Dendritic cell treated with granulocyte-macrophage colony-stimulating factor and Interleukin-4, amounts not matched to agents 40 ng/mL and 50 ng/mL, for 4 days (primary cell): ENCODE measurements at regions not wholly inside any gene's neighbourhood (a gene's known extent, or its start where the extent isn't known, plus 50 kb on each side); places are given as distances from the start of the nearest gene placed in this dataset.
"Not testable (repeated sequence)": the region's sequence is repeated elsewhere in the genome, so short reads cannot be mapped to it uniquely, and the experiment has no call there.

Experiments
- H3K27ac Mint-ChIP-seq: one replicate; pipeline ENCODE4 v1.8.0; 2022; ENCODE audit warnings: mild to moderate bottlenecking, mixed read lengths
- H3K27me3 Mint-ChIP-seq: one replicate; pipeline ENCODE4 v1.8.0; 2022; ENCODE audit warnings: mild to moderate bottlenecking, mixed read lengths
- H3K36me3 Mint-ChIP-seq: one replicate; pipeline ENCODE4 v1.8.0; 2022; ENCODE audit warnings: low read depth, mixed read lengths
- H3K4me1 Mint-ChIP-seq: one replicate; pipeline ENCODE4 v1.8.0; 2022; ENCODE audit warnings: low read depth, mixed read lengths
- H3K4me3 Mint-ChIP-seq: one replicate; pipeline ENCODE4 v1.8.0; 2022; ENCODE audit warnings: mild to moderate bottlenecking, moderate library complexity, mixed read lengths
- H3K9me3 Mint-ChIP-seq: one replicate; pipeline ENCODE4 v1.8.0; 2022; ENCODE audit warnings: mixed read lengths
- intact Hi-C: fragments of 100-400 bp; cut with micrococcal nuclease; formaldehyde crosslinking; loops from one replicate; pipeline ENCODE4 v1.15.0; 2022

GRCh38 chr7:92942706-92943105 lies 106.3 kb upstream of the CDK6 start:
- H3K4me3 Mint-ChIP-seq, H3K4me1 Mint-ChIP-seq, H3K27ac Mint-ChIP-seq, intact Hi-C loops, H3K36me3 Mint-ChIP-seq, H3K27me3 Mint-ChIP-seq: not testable (repeated sequence)
- peaks cover 41% of the 10 kb centered on the region for H3K9me3 Mint-ChIP-seq

GRCh38 chr7:92939666-92940360 lies 103.4 kb upstream of the CDK6 start:
- intact Hi-C loops: no loop called here
- peaks cover 41% of the 10 kb centered on the region for H3K9me3 Mint-ChIP-seq

GRCh38 chr7:92934096-92934495 lies 97.7 kb upstream of the CDK6 start:
- Mint-ChIP-seq H3K4me1 (no peaks in the 10 kb centered on the region), H3K27ac (no peak overlapping the region), H3K36me3 (no peaks in the 10 kb centered on the region), H3K4me3 (no peak overlapping the region), H3K9me3 (peaks cover 38% of the 10 kb centered on the region), H3K27me3 (no peaks in the 10 kb centered on the region)
- intact Hi-C loops: no loop called here

More at GRCh38 chr7:92939666-92940360, 103.4 kb upstream of the CDK6 start:
- Mint-ChIP-seq H3K27ac (no peak overlapping the region), H3K4me1 (no peaks in the 10 kb centered on the region), H3K27me3 (no peaks in the 10 kb centered on the region), H3K4me3 (no peak overlapping the region), H3K36me3 (no peaks in the 10 kb centered on the region)

GRCh38 chr7:92932450-92932849 lies 96.1 kb upstream of the CDK6 start:
- Mint-ChIP-seq H3K4me1 (no peaks in the 10 kb centered on the region), H3K4me3 (no peak overlapping the region), H3K27me3 (no peaks in the 10 kb centered on the region), H3K27ac (no peak overlapping the region), H3K36me3 (no peaks in the 10 kb centered on the region), H3K9me3 (peaks cover 32% of the 10 kb centered on the region)
- intact Hi-C loops: no loop called here

GRCh38 chr7:92930404-92930803 lies 94.0 kb upstream of the CDK6 start:
- Mint-ChIP-seq H3K4me1 (no peaks in the 10 kb centered on the region), H3K4me3 (no peak overlapping the region), H3K27me3 (no peaks in the 10 kb centered on the region), H3K27ac (no peak overlapping the region), H3K9me3 (peaks cover 42% of the 10 kb centered on the region), H3K36me3 (no peaks in the 10 kb centered on the region)
- intact Hi-C loops: no loop called here

GRCh38 chr7:92926697-92927044 lies 90.3 kb upstream of the CDK6 start:
- Mint-ChIP-seq H3K27me3 (no peaks in the 10 kb centered on the region), H3K27ac (no peak overlapping the region), H3K4me1 (no peaks in the 10 kb centered on the region), H3K9me3 (peaks cover 54% of the 10 kb centered on the region), H3K36me3 (no peaks in the 10 kb centered on the region), H3K4me3 (no peak overlapping the region)
- intact Hi-C loops: no loop called here

- no peaks in the 10 kb centered on the region for H3K4me1 Mint-ChIP-seq
- no peak overlapping the region for H3K27ac Mint-ChIP-seq
- no peaks in the 10 kb centered on the region for H3K27me3 Mint-ChIP-seq
- no peak overlapping the region for H3K4me3 Mint-ChIP-seq
- no peaks in the 10 kb centered on the region for H3K36me3 Mint-ChIP-seq
- intact Hi-C loops: no loop called here
- peaks cover 53% of the 10 kb centered on the region for H3K9me3 Mint-ChIP-seq
Observed at GRCh38 chr7:92925876-92926696, 89.7 kb upstream of the CDK6 start.

GRCh38 chr7:92924800-92925199 lies 88.4 kb upstream of the CDK6 start:
- H3K4me3 Mint-ChIP-seq: no peak overlapping the region
- no peak overlapping the region for H3K27ac Mint-ChIP-seq
- peaks cover 40% of the 10 kb centered on the region for H3K9me3 Mint-ChIP-seq
- intact Hi-C loops: no loop called here
- no peaks in the 10 kb centered on the region for H3K4me1 Mint-ChIP-seq
- no peaks in the 10 kb centered on the region for H3K27me3 Mint-ChIP-seq
- no peaks in the 10 kb centered on the region for H3K36me3 Mint-ChIP-seq

- intact Hi-C loops: no loop called here
- Mint-ChIP-seq H3K4me3 (no peak overlapping the region), H3K27me3 (no peaks in the 10 kb centered on the region), H3K36me3 (no peaks in the 10 kb centered on the region), H3K4me1 (no peaks in the 10 kb centered on the region), H3K9me3 (no peaks in the 10 kb centered on the region), H3K27ac (no peak overlapping the region)
Observed at GRCh38 chr7:92917230-92917629, 80.9 kb upstream of the CDK6 start.

GRCh38 chr7:92916770-92917224 lies 80.4 kb upstream of the CDK6 start:
- Mint-ChIP-seq H3K36me3 (no peaks in the 10 kb centered on the region), H3K27ac (no peak overlapping the region), H3K4me3 (no peak overlapping the region), H3K27me3 (no peaks in the 10 kb centered on the region), H3K4me1 (no peaks in the 10 kb centered on the region), H3K9me3 (no peaks in the 10 kb centered on the region)
- intact Hi-C loops: no loop called here

GRCh38 chr7:92915348-92915747 lies 79.0 kb upstream of the CDK6 start:
- Mint-ChIP-seq H3K4me1 (no peaks in the 10 kb centered on the region), H3K36me3 (no peaks in the 10 kb centered on the region)

GRCh38 chr7:92914645-92915044 lies 78.3 kb upstream of the CDK6 start:
- H3K27me3 Mint-ChIP-seq: no peaks in the 10 kb centered on the region

More at GRCh38 chr7:92915348-92915747, 79.0 kb upstream of the CDK6 start:
- intact Hi-C loops: no loop called here
- no peak overlapping the region for H3K27ac Mint-ChIP-seq
- H3K4me3 Mint-ChIP-seq: no peak overlapping the region
- H3K27me3 Mint-ChIP-seq: no peaks in the 10 kb centered on the region
- no peaks in the 10 kb centered on the region for H3K9me3 Mint-ChIP-seq

GRCh38 chr7:92913849-92914248 lies 77.5 kb upstream of the CDK6 start:
- no peak overlapping the region for H3K4me3 Mint-ChIP-seq
- no peak overlapping the region for H3K27ac Mint-ChIP-seq
- no peaks in the 10 kb centered on the region for H3K27me3 Mint-ChIP-seq
- no peaks in the 10 kb centered on the region for H3K9me3 Mint-ChIP-seq
- no peaks in the 10 kb centered on the region for H3K4me1 Mint-ChIP-seq
- intact Hi-C loops: no loop called here
- no peaks in the 10 kb centered on the region for H3K36me3 Mint-ChIP-seq

More at GRCh38 chr7:92914645-92915044, 78.3 kb upstream of the CDK6 start:
- Mint-ChIP-seq H3K4me3 (no peak overlapping the region), H3K9me3 (no peaks in the 10 kb centered on the region), H3K4me1 (no peaks in the 10 kb centered on the region), H3K36me3 (no peaks in the 10 kb centered on the region), H3K27ac (no peak overlapping the region)
- intact Hi-C loops: no loop called here

- Mint-ChIP-seq H3K27me3 (no peaks in the 10 kb centered on the region), H3K4me3 (no peak overlapping the region), H3K9me3 (no peaks in the 10 kb centered on the region), H3K4me1 (no peaks in the 10 kb centered on the region), H3K36me3 (no peaks in the 10 kb centered on the region), H3K27ac (no peak overlapping the region)
- intact Hi-C loops: no loop called here
Observed at GRCh38 chr7:92910976-92911375, 74.6 kb upstream of the CDK6 start.
